HCEC 1CT (cell line): ENCODE measurements at regions not wholly inside any gene's neighbourhood (a gene's known extent, or its start where the extent isn't known, plus 50 kb on each side); places are given as distances from the start of the nearest gene placed in this dataset.
A peak's percentile ranks its signal among the peaks of the same experiment; 100 is the strongest.

Experiments
- DNase-seq: peaks from one replicate; pipeline ENCODE4 v3.0.0-alpha.2; 2017

- no peak for DNase-seq
Measured at GRCh38 chr10:50936335-50936734, 50.9 kb upstream of the A1CF start.

DNA sequence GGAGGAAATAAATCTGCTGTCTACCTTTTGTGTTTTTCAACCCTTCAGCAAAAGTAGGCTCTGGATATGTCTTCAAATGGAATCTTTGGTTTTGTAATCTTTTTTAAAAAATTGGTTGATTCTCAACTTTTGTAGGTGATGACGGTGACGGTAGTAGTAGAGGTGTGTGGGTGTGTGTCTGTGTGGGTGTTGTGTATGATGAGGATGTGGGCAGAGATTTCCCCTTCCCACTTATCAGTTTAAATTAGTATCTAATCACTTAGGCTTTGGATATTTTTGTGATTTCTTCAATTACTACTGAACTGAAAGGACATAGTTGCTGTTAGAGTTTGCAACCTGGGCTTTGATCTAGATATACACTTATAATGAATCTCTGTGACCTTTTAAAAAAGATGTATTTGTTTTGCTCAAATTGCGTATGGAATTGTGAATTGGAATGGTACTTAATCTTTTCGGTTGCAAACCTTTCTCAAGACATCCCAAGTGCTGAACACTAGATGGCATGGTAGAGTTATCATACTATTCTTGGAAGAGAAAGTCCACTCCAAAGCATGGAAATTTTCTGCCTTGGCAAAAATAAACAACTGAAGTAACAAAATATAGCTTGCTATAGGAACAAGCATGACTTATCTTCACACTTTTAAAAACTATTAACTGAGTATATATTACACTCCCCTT is 51.9 kb upstream of the A1CF start:
- peak; percentile 39 for DNase-seq

- DNase-seq = no peak
Measured at GRCh38 chr10:50941629-50942028, 56.2 kb upstream of the A1CF start.

DNA sequence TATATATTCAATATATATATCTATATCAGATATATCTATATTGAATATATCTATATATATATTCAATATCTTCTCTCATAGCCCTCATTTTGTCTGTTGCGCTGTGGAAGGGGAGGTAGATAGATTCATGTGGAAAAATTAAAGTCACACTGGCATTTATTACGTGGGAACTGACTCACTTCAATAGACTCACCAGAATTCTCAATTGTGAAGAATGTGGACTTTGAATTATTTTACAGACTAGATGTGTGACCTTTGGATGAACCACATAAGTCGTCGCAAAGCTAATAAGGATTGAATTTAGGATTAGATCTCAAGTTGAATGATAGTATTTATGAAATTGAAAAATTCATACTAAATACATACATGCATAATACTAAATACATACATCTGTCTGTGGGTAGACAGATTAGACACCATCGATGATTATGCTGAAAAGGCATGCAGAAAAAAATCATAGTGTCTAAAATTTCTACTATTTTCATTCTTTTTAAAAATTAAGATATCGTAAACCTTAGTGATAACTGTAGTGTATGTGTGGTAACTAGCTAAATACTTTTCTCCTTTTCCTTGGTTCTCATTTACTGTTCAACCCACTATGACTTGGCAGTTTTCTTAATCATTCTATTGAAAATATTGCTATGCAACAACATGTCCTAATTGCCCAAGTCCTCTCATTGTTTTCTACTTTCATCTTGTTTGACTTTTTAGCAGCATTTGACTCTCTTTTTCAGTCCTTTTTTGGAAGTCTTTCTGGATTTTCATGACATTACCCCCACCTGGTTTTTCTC is 61.8 kb upstream of the A1CF start:
- no peak for DNase-seq

DNA sequence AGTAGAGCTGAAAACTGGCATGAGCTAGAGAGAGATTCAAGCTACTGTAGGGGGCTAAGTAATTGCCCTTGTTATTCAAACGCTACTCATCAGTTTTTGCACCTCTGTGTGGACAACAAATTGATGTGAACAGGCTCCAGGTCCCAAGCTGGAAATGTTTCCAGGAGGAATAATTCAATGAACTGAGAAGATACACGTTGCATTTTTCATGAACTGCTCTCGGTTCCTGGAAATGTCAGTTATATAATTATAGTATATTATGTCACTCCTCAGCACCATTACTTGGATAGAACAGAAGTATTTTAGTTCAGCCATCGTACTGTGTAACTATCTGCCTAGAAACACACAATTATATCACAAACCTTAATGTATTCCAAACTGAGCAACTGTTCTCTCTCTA is 65.9 kb upstream of the A1CF start:
- no peak for DNase-seq

- DNase-seq = no peak
Measured at GRCh38 chr10:50961297-50961696, 75.9 kb upstream of the A1CF start.

GRCh38 chr10:50963063-50963462 is 77.6 kb upstream of the A1CF start:
- DNase-seq = no peak

- DNase-seq = no peak
Measured at GRCh38 chr10:50968386-50969091, 83.1 kb upstream of the A1CF start.

GRCh38 chr10:50972591-50972990 is 87.2 kb upstream of the A1CF start:
- DNase-seq = no peak

- no peak for DNase-seq
Measured at GRCh38 chr10:50981385-50981784, 92.9 kb upstream of the PRKG1 start.

GRCh38 chr10:50981904-50982303 is 92.4 kb upstream of the PRKG1 start:
- DNase-seq = no peak

- no peak for DNase-seq
Measured at GRCh38 chr10:50982989-50983388, 91.3 kb upstream of the PRKG1 start.

- DNase-seq = no peak
Measured at GRCh38 chr10:50987934-50988333, 86.4 kb upstream of the PRKG1 start.

- peak; percentile 62 for DNase-seq
Measured at GRCh38 chr10:50988792-50989191, 85.5 kb upstream of the PRKG1 start.

DNA sequence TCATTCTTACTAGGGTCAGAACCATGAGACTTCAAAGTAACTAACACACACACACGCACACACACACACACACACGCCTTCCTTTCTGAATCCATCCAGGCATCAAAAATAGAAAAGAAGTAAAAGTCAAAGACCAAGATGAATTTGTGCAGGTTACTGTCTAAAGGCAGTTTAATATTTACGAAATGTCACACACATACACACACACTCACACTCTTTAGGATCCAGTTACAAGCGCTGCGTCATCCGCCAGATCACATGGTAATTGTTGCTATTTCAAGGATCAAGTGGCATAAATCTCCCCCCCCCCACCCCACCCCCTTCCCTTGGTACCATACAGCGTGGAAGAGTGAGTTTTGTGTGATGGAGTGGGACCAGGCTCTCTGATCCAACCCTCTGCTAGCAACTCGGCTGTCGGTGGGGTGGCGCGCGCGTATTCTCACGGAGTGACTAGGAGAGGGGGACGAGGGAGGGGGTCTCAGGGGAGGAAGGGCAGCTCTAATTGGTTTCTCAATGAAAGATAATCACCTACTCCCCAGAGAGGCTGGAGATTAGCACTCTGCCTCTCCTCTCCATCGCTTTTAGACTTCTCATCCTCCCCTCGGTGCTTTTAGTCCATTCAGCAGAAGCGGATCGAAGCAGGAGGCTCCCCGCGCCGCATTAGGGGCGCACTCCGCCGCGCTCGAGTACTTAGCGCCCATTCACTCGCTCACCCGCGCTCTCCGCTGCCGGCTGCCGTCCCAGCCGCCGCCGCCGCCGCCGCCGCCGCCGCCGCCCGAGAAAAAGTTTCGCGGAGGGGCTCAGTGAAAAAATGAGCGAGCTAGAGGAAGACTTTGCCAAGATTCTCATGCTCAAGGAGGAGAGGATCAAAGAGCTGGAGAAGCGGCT is 83.5 kb upstream of the PRKG1 start:
- DNase-seq = peak; percentile 89

DNA sequence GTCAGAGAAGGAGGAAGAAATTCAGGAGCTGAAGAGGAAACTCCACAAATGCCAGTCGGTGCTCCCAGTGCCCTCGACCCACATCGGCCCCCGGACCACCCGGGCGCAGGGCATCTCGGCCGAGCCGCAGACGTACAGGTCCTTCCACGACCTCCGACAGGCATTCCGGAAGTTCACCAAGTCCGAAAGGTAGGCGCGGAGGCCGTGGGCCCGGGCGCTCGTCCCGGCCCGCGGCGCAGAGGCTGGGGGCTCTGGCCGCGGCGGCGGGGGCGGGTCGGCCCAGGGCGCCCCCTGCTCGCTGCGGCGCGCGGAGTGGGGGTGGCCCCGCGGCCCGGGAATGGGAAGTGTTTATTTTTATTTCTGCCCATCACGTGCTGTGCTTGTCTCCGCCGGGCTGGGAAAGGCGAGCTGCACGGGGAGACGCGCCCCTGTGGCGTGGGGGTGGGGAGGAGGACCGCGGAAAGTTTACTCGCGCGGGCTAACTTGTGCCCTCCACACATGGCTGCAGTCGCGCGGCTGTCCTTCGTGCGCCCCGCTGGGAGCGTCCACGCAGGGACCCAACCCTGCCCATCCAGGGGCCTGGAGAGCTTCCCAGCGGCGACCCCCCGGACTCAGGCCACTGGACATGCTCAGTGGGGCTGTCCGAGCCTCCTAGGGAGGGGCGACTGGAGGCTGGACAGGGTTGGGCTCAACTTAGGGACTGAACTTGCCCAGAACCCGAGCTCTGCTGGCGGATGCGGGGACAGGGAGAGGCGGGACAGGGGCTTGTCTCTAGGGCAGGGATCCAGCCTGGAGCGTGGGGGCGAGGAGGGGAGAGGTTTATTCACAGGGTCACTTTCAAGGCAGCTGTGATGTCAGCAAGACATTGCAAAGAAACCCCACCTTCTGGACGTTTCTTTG is 82.6 kb upstream of the PRKG1 start:
- DNase-seq = peak; percentile 45

- no peak for DNase-seq
Measured at GRCh38 chr10:50992356-50992901, 81.9 kb upstream of the PRKG1 start.

GRCh38 chr10:50992972-50993766 is 81.1 kb upstream of the PRKG1 start:
- peak; percentile 89 for DNase-seq

DNA sequence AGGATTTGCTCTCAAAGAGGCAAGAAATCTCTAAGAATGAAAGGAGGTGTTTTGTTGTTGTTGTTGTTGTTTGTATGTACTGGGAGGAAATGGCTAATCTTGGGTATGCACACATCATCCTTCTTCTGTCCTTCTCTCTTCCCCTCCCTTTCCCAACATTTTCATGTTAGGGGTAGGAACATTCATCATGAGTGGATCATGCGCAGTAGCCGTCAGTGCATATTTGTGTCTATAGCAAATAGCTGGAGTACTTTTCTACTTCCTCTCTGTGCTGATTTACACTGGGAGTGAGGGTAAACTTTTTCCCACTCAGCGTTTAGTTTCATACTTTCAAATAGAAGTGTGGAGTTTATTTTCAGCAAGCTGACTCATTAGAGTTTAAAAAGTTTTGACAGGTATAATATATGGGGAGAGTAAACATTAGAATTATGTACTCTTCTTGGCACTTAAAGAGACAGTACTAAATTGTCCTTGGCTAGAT is 80.5 kb upstream of the PRKG1 start:
- DNase-seq = peak; percentile 89

GRCh38 chr10:50997461-50997860 is 76.8 kb upstream of the PRKG1 start:
- DNase-seq = no peak
